Ishikawa (cell line): ENCODE measurements at regions not wholly inside any gene's neighbourhood (a gene's known extent, or its start where the extent isn't known, plus 50 kb on each side); places are given as distances from the start of the nearest gene placed in this dataset.

Experiments
- CEBPB ChIP-seq: IDR thresholded peaks from 2 replicates; pipeline ENCODE4 v1.6.1; 2012
- CREB1 ChIP-seq: IDR thresholded peaks from 2 replicates; pipeline ENCODE4 v1.6.1; 2012; ENCODE audit warnings: low read depth
- EGR1 ChIP-seq: IDR thresholded peaks from 2 replicates; pipeline ENCODE4 v1.6.1; 2012
- EP300 ChIP-seq: IDR thresholded peaks from 2 replicates; pipeline ENCODE4 v1.6.1; 2012; ENCODE audit warnings: borderline replicate concordance
- FOXM1 ChIP-seq: IDR thresholded peaks from 2 replicates; pipeline ENCODE4 v1.6.1; 2012; ENCODE audit warnings: low read depth, borderline replicate concordance
- NFIC ChIP-seq: IDR thresholded peaks from 2 replicates; pipeline ENCODE4 v1.6.1; 2012
- RAD21 ChIP-seq: IDR thresholded peaks from 2 replicates; pipeline ENCODE4 v1.6.1; 2012; ENCODE audit warnings: low read depth
- TAF1 ChIP-seq: IDR thresholded peaks from 2 replicates; pipeline ENCODE4 v1.6.1; 2012; ENCODE audit warnings: low read depth, mild to moderate bottlenecking
- TCF12 ChIP-seq: IDR thresholded peaks from 2 replicates; pipeline ENCODE4 v1.6.1; 2012; ENCODE audit warnings: low read depth
- TEAD4 ChIP-seq: IDR thresholded peaks from 2 replicates; pipeline ENCODE4 v1.6.1; 2012
- YY1 ChIP-seq: IDR thresholded peaks from 2 replicates; pipeline ENCODE4 v1.6.1; 2012; ENCODE audit warnings: low read depth
- ZBTB7A ChIP-seq: IDR thresholded peaks from 2 replicates; pipeline ENCODE4 v1.6.1; 2012; ENCODE audit warnings: low read depth
- TF ChIP-seq, protein P1 (sequence below): IDR thresholded peaks from 2 replicates; pipeline ENCODE4 v1.6.1; 2012; ENCODE audit warnings: low read depth, mild to moderate bottlenecking
- TF ChIP-seq, protein P2 (sequence below): IDR thresholded peaks from 2 replicates; pipeline ENCODE4 v1.6.1; 2012
- TF ChIP-seq, protein P3 (sequence below): IDR thresholded peaks from 2 replicates; pipeline ENCODE4 v1.6.1; 2012

DNA sequence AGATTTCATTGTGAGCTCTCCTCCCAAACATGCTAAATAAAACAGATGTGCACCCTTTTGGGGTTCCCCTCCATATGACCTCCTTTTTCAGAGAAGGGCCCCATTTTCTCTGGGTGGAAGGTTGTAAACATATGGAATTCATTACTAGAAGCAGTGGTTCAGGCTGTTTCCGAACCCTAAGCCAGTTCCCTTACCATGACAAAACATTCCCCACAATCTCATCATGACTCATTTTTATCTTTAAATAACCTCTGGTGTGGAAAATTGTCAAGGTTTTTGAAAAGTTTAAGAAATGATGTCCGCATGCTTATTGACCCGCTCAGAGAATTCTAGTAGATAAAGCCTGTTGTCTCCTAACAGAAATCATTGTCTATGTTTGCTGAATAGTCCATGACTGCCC lies 127.3 kb upstream of the PIK3R1 start:
- TF ChIP-seq FOXM1 = no peak
- no peak for TF ChIP-seq ZBTB7A
- TF ChIP-seq, protein P1, sequence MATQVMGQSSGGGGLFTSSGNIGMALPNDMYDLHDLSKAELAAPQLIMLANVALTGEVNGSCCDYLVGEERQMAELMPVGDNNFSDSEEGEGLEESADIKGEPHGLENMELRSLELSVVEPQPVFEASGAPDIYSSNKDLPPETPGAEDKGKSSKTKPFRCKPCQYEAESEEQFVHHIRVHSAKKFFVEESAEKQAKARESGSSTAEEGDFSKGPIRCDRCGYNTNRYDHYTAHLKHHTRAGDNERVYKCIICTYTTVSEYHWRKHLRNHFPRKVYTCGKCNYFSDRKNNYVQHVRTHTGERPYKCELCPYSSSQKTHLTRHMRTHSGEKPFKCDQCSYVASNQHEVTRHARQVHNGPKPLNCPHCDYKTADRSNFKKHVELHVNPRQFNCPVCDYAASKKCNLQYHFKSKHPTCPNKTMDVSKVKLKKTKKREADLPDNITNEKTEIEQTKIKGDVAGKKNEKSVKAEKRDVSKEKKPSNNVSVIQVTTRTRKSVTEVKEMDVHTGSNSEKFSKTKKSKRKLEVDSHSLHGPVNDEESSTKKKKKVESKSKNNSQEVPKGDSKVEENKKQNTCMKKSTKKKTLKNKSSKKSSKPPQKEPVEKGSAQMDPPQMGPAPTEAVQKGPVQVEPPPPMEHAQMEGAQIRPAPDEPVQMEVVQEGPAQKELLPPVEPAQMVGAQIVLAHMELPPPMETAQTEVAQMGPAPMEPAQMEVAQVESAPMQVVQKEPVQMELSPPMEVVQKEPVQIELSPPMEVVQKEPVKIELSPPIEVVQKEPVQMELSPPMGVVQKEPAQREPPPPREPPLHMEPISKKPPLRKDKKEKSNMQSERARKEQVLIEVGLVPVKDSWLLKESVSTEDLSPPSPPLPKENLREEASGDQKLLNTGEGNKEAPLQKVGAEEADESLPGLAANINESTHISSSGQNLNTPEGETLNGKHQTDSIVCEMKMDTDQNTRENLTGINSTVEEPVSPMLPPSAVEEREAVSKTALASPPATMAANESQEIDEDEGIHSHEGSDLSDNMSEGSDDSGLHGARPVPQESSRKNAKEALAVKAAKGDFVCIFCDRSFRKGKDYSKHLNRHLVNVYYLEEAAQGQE = no peak
- TF ChIP-seq RAD21 = no peak
- no peak for TF ChIP-seq EP300
- TF ChIP-seq YY1 = no peak
- TF ChIP-seq, protein P2, sequence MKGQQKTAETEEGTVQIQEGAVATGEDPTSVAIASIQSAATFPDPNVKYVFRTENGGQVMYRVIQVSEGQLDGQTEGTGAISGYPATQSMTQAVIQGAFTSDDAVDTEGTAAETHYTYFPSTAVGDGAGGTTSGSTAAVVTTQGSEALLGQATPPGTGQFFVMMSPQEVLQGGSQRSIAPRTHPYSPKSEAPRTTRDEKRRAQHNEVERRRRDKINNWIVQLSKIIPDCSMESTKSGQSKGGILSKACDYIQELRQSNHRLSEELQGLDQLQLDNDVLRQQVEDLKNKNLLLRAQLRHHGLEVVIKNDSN = no peak
- TF ChIP-seq, protein P3, sequence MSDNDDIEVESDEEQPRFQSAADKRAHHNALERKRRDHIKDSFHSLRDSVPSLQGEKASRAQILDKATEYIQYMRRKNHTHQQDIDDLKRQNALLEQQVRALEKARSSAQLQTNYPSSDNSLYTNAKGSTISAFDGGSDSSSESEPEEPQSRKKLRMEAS = no peak
- TF ChIP-seq EGR1 = no peak
- TF ChIP-seq TCF12 = no peak
- no peak for TF ChIP-seq CEBPB
- TF ChIP-seq TEAD4 = no peak
- no peak for TF ChIP-seq CREB1
- no peak for TF ChIP-seq NFIC
- no peak for TF ChIP-seq TAF1

DNA sequence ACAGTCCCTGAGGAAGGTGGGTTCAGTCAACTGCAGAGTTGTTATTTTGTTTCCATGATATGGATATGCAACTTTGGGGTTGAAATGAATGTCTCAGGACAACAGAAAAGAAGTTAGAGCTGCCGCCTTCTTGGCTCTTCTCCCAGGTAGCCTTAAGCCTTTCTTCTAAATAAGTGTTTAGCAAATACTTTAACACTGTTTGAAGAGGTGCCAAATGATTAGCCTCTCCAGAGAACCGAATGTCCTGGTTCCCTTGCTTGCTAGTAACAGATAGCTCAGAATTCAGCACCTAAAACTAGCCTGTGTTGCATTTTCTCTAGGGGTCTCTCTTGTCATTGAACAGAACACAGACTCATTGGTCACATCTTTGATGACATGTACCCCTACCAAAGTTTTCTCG lies 127.7 kb upstream of the PIK3R1 start:
- TF ChIP-seq TEAD4 = no peak

DNA sequence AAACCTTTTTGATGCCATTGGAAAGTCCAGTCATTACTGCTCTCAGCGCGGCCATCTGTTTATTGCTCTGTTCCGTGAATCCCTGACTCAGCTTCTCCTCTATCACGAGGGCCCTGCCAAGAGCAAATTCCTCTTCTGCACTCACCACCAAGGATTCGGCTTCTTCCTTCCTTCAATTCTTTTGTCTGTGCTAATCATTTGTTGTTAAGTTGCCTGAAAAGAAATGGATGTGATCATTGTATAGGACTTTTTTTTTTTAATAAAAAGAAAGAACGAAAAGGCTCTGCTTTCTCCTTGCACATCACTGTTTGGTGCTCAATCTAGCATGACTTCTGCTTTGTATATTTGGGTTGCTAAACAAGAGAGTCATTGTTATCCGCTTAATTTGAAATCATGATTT lies 128.7 kb upstream of the PIK3R1 start:
- TF ChIP-seq, protein P1 = no peak
- TF ChIP-seq, protein P2 = no peak
- TF ChIP-seq YY1 (no peak), TEAD4 (no peak), FOXM1 (no peak), CEBPB (no peak), CREB1 (no peak)
- TF ChIP-seq, protein P3 = no peak

DNA sequence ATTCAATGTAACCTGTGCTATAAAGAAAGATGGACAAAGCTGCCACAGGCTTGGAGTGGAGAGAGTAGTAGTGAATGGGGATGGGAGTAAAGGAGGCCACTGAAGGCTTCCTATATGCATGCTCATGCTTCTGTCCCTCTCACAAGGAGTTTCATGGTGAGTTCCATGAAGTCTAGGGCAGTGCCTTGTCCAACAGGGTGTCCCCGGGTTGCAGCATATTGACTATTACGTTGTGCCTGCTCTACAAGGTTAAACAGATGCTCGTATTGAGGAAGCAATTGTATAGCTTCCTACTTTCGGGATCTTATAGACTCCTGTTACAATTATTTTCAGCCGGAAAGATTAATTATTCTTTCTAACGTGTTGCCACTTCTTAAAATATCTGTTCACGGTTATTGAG lies 129.1 kb upstream of the PIK3R1 start:
- TF ChIP-seq, protein P2 = no peak

DNA sequence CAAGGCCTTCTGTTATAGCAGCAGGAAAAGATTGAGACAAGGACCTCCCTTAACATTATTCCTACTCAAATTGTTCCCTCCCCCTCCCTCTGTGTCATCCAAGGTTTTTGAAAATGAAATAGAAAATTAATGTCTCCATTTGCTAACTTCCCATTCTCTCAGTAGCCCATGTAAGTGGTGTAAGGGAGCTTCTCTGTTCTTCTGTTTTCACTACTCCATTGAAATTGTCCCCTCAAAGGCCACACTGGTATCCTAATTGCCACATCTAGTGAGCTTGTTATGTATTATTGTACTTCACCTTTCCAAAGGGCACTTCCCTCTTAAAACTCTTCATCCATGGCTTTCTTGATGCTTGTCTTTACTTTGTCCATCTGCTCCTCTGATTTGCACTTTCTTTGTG lies 131.2 kb upstream of the PIK3R1 start:
- TF ChIP-seq CREB1 (no peak), EGR1 (no peak), YY1 (no peak), NFIC (no peak)

DNA sequence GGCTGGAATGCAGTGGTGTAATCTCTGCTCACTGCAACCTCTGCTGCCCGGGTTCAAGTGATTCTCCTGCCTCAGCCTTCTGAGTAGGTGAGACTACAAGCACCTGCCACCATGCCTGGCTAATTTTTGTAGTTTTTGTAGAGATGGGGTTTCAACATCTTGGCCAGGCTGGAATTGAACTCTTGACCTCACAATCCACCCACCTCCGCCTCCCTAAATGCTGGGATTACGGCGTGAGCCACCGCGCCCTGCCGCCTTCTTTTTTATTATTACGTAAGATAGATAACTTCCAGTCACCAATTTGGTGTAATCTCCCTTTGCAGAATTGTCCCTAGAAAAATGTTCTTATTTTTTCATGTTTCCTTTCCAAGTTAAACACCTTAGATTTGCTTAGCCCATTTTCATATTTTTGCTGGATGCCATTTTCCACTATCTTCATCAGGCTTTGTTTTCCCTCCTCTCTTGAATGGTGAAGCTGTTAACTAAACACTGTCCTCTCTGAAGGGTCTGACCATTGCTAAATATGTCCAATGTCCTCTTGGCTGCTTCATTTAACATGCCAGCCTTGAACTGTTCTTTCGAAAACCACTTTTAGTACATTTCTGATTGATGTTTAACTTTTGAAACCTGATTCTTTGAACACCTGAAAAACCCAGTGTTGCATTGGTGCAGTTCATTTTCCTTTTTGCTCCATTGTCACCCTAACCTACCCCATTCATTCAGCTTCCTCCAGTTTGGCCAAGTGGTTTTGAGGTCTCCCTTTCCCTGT lies 135.1 kb upstream of the PIK3R1 start:
- TF ChIP-seq EGR1 (no peak), EP300 (no peak), TEAD4 (no peak), CREB1 (no peak), TCF12 (no peak)
- TF ChIP-seq, protein P2 = no peak
- TF ChIP-seq, protein P1 = no peak
